H1 (cell line): ENCODE measurements at regions not wholly inside any gene's neighbourhood (a gene's known extent, or its start where the extent isn't known, plus 50 kb on each side); places are given as distances from the start of the nearest gene placed in this dataset.

ENCODE experiments used
- CTCF ChIA-PET: fragments of 300-600 bp; sonication (Branson Sonifier 250); formaldehyde crosslinking; loops from one replicate; lab custom pipeline; 2021; ENCODE audit not compliant: partially characterized antibody; lab: Charles Lee
- POLR2A ChIA-PET: fragments of 300-600 bp; sonication (Branson Sonifier 250); formaldehyde crosslinking; loops from one replicate; lab custom pipeline; 2021; ENCODE audit warnings: inconsistent platforms; ENCODE audit not compliant: partially characterized antibody; lab: Charles Lee
- DNase-seq, 2 experiments: peaks; one replicate each; pipeline versions ENCODE4 v3.0.0 to v3.0.0-alpha.2; 2010 to 2022; ENCODE audit warnings: low spot score in 2 of 2, low read depth in 1 of 2, mixed read lengths in 1 of 2
- FAIRE-seq: peaks from 2 replicates; lab custom pipeline; 2011; peaks lifted over from hg19 to GRCh38; lab: Jason Lieb, UNC
- H2AFZ ChIP-seq: 2 replicates; pipeline ENCODE4 v1.8.1; 2012; ENCODE audit warnings: low read length, inconsistent platforms
- H2AK5ac ChIP-seq: 2 replicates; pipeline ENCODE4 v1.6.1; 2013; ENCODE audit warnings: low read depth, low read length
- H2BK120ac ChIP-seq: replicated peaks from 2 replicates; pipeline ENCODE3; 2013; ENCODE audit warnings: low read depth, low read length, inconsistent platforms
- H2BK12ac ChIP-seq: 2 replicates; pipeline ENCODE4 v1.6.1; 2013; ENCODE audit warnings: low read depth, low read length
- H2BK15ac ChIP-seq: 2 replicates; pipeline ENCODE4 v1.6.1; 2013; ENCODE audit warnings: low read length
- H2BK20ac ChIP-seq: 2 replicates; pipeline ENCODE4 v1.6.1; 2013; ENCODE audit warnings: low read length
- H2BK5ac ChIP-seq: 2 replicates; pipeline ENCODE4 v1.6.1; 2013; ENCODE audit warnings: low read depth, low read length
- H3K14ac ChIP-seq: 2 replicates; pipeline ENCODE4 v1.6.1; 2013; ENCODE audit warnings: inconsistent platforms; ENCODE audit not compliant: insufficient read length
- H3K18ac ChIP-seq: 2 replicates; pipeline ENCODE4 v1.6.1; 2013; ENCODE audit warnings: low read length; ENCODE audit errors: extremely low read depth
- H3K23ac ChIP-seq: 2 replicates; pipeline ENCODE4 v1.6.1; 2013; ENCODE audit warnings: inconsistent platforms; ENCODE audit not compliant: insufficient read length
- H3K23me2 ChIP-seq: 2 replicates; pipeline ENCODE4 v1.6.1; 2013; ENCODE audit warnings: low read depth, low read length
- H3K27ac ChIP-seq: 2 replicates; pipeline ENCODE4 v1.6.1; 2011; ENCODE audit warnings: low read depth, low read length, inconsistent platforms
- H3K27me3 ChIP-seq, 4 experiments: replicated peaks in 1 of 4; 1 replicate in 1 of 4; 2 replicates in 3 of 4; pipeline versions ENCODE4 v1.6.1 to v1.8.1; 2011 to 2013; ENCODE audit warnings: low read length in 3 of 4, mild to moderate bottlenecking in 3 of 4, inconsistent platforms in 2 of 4, mixed read lengths in 2 of 4, moderate library complexity in 1 of 4; ENCODE audit not compliant: control insufficient read depth in 3 of 4, insufficient read depth in 3 of 4; ENCODE audit errors: extremely low read depth in 1 of 4
- H3K36me3 ChIP-seq, 4 experiments: 2 replicates each; pipeline versions ENCODE4 v1.6.1 to v1.8.1; 2011 to 2013; ENCODE audit warnings: mild to moderate bottlenecking in 4 of 4, low read length in 3 of 4, moderate library complexity in 2 of 4, control low read depth in 1 of 4, inconsistent platforms in 1 of 4; ENCODE audit not compliant: insufficient read depth in 4 of 4, control insufficient read depth in 2 of 4
- H3K4ac ChIP-seq: replicated peaks from 2 replicates; pipeline ENCODE3; 2013; ENCODE audit warnings: low read length, low read depth, mixed read lengths, inconsistent platforms; ENCODE audit not compliant: insufficient read length
- H3K4me1 ChIP-seq, 4 experiments: replicated peaks in 1 of 4; 1 replicate in 1 of 4; 2 replicates in 3 of 4; pipeline versions ENCODE4 v1.6.1 to v1.8.1; 2011 to 2013; ENCODE audit warnings: low read length in 3 of 4, inconsistent platforms in 2 of 4, mixed read lengths in 1 of 4; ENCODE audit not compliant: insufficient read depth in 4 of 4, control insufficient read depth in 3 of 4
- H3K4me2 ChIP-seq, 2 experiments: 2 replicates each; pipeline versions ENCODE4 v1.6.1 to v1.8.1; 2011 to 2013; ENCODE audit warnings: low read depth in 2 of 2, low read length in 2 of 2, control low read depth in 1 of 2, inconsistent platforms in 1 of 2, mild to moderate bottlenecking in 1 of 2; ENCODE audit not compliant: insufficient read depth in 1 of 2
- H3K4me3 ChIP-seq, 4 experiments: fragments of 200-600, 300-600 bp in 1 of 4; sonication (generic), shearing (Covaris generic), sonication (Bioruptor Twin) in 1 of 4; 2 replicates each; pipeline versions ENCODE4 v1.5.1 to v1.8.1; 2011 to 2016; ENCODE audit warnings: low read length in 4 of 4, low read depth in 3 of 4, control low read depth in 2 of 4, inconsistent platforms in 2 of 4, mild to moderate bottlenecking in 2 of 4, mixed read lengths in 1 of 4, moderate library complexity in 1 of 4; ENCODE audit not compliant: insufficient read depth in 2 of 4; ENCODE audit errors: extremely low read depth in 1 of 4
- H3K56ac ChIP-seq: replicated peaks from 2 replicates; pipeline ENCODE3; 2013; ENCODE audit warnings: low read depth, mild to moderate bottlenecking, mixed read lengths, low read length, inconsistent platforms; ENCODE audit not compliant: insufficient read length
- H3K79me1 ChIP-seq: 2 replicates; pipeline ENCODE4 v1.6.1; 2013; ENCODE audit warnings: low read depth, low read length, control low read depth
- H3K79me2 ChIP-seq, 2 experiments: 2 replicates each; pipeline versions ENCODE4 v1.6.1 to v1.8.1; 2012 to 2013; ENCODE audit warnings: low read length in 2 of 2, mild to moderate bottlenecking in 2 of 2, inconsistent platforms in 1 of 2; ENCODE audit not compliant: insufficient read depth in 2 of 2, control insufficient read depth in 1 of 2
- H3K9ac ChIP-seq, 4 experiments: replicated peaks in 1 of 4; 1 replicate in 1 of 4; 2 replicates in 3 of 4; pipeline versions ENCODE4 v1.6.1 to v1.8.1; 2011 to 2013; ENCODE audit warnings: low read depth in 3 of 4, low read length in 3 of 4, control low read depth in 2 of 4, mild to moderate bottlenecking in 2 of 4, moderate library complexity in 2 of 4, inconsistent platforms in 1 of 4; ENCODE audit errors: extremely low read depth in 1 of 4
- H3K9me3 ChIP-seq, 2 experiments: 2 replicates each; pipeline versions ENCODE4 v1.6.1 to v1.8.1; 2012 to 2013; ENCODE audit warnings: mild to moderate bottlenecking in 2 of 2, moderate library complexity in 2 of 2, control low read depth in 1 of 2, inconsistent platforms in 1 of 2, low read depth in 1 of 2, low read length in 1 of 2, mixed read lengths in 1 of 2; ENCODE audit not compliant: insufficient read depth in 2 of 2
- H4K20me1 ChIP-seq, 2 experiments: replicated peaks in 1 of 2; 2 replicates each; pipeline versions ENCODE3 to v1.8.1; 2011 to 2013; ENCODE audit warnings: inconsistent platforms in 2 of 2, low read length in 2 of 2, mild to moderate bottlenecking in 1 of 2; ENCODE audit not compliant: insufficient read depth in 2 of 2, control insufficient read depth in 1 of 2
- H4K5ac ChIP-seq: 2 replicates; pipeline ENCODE4 v1.6.1; 2013; ENCODE audit warnings: low read length, low read depth, mixed read lengths, inconsistent platforms; ENCODE audit not compliant: insufficient read length
- H4K8ac ChIP-seq: 2 replicates; pipeline ENCODE4 v1.8.0; 2013; ENCODE audit warnings: mild to moderate bottlenecking, moderate library complexity, low read length, inconsistent platforms; ENCODE audit not compliant: insufficient read depth; ENCODE audit errors: extremely low read depth
- H4K91ac ChIP-seq: replicated peaks from 2 replicates; pipeline ENCODE3; 2013; ENCODE audit warnings: low read length, mixed read lengths, inconsistent platforms; ENCODE audit not compliant: insufficient read length
- CTBP2 ChIP-seq: IDR thresholded peaks from 2 replicates; pipeline ENCODE4 v1.7.0; 2011; ENCODE audit warnings: borderline replicate concordance, mild to moderate bottlenecking, moderate library complexity, mixed read lengths, low read length; ENCODE audit not compliant: insufficient read depth, insufficient read length
- E2F6 ChIP-seq: IDR thresholded peaks from 2 replicates; pipeline ENCODE4 v1.6.1; 2012; ENCODE audit warnings: inconsistent platforms
- EGR1 ChIP-seq: IDR thresholded peaks from 2 replicates; pipeline ENCODE4 v1.6.1; 2011; ENCODE audit warnings: low read depth, low read length, borderline replicate concordance
- EP300 ChIP-seq, 2 experiments: IDR thresholded peaks; 1 replicate in 1 of 2; 2 replicates in 1 of 2; pipeline ENCODE4 v1.6.1; 2011 to 2012; ENCODE audit warnings: low read depth in 2 of 2, low read length in 2 of 2, mild to moderate bottlenecking in 2 of 2, borderline replicate concordance in 1 of 2, inconsistent platforms in 1 of 2, moderate library complexity in 1 of 2
- GABPA ChIP-seq: IDR thresholded peaks from 2 replicates; pipeline ENCODE4 v1.6.1; 2011; ENCODE audit warnings: mild to moderate bottlenecking, low read length, moderate library complexity, borderline replicate concordance; ENCODE audit not compliant: insufficient read depth
- KDM5A ChIP-seq: fragments of 200-600 bp; IDR thresholded peaks from 2 replicates; pipeline ENCODE4 v1.7.1; 2012; ENCODE audit warnings: mild to moderate bottlenecking, low read length, inconsistent platforms, mixed read lengths
- MAX ChIP-seq: IDR thresholded peaks from 2 replicates; pipeline ENCODE4 v1.6.1; 2012; ENCODE audit warnings: inconsistent platforms
- PHF8 ChIP-seq: fragments of 200-600 bp; sonication (generic); conservative IDR thresholded peaks from 2 replicates; pipeline ENCODE4 v1.7.1; 2012; ENCODE audit warnings: low read depth, mild to moderate bottlenecking, inconsistent platforms, low read length, moderate library complexity
- SIN3A ChIP-seq, 2 experiments: IDR thresholded peaks in 1 of 2; conservative IDR thresholded peaks in 1 of 2; 2 replicates each; pipeline ENCODE4 v1.6.1; 2011 to 2012; ENCODE audit warnings: low read length in 2 of 2, improper control_type of control experiment in 1 of 2, low read depth in 1 of 2, mild to moderate bottlenecking in 1 of 2
- SP1 ChIP-seq: IDR thresholded peaks from 2 replicates; pipeline ENCODE4 v1.6.1; 2011; ENCODE audit warnings: low read depth, low read length
- TCF12 ChIP-seq: IDR thresholded peaks from 2 replicates; pipeline ENCODE4 v1.6.1; 2011; ENCODE audit warnings: low read depth, mild to moderate bottlenecking, low read length
- TEAD4 ChIP-seq: IDR thresholded peaks from 2 replicates; pipeline ENCODE4 v1.6.1; 2012; ENCODE audit warnings: low read depth, low read length, inconsistent platforms, mixed read lengths
- USF2 ChIP-seq: IDR thresholded peaks from 2 replicates; pipeline ENCODE4 v1.6.1; 2011; ENCODE audit warnings: low read length, improper control_type of control experiment
- WGBS, 2 experiments: shearing (Covaris generic) in 1 of 2; methylation state at CpG; one replicate each; pipeline versions ENCODE4 v1.1.6 to v1.1.7; 2013 to 2015; ENCODE audit warnings: low lambda C conversion rate in 2 of 2, mixed read lengths in 2 of 2, inconsistent platforms in 1 of 2, low coverage in 1 of 2, missing lambda C conversion rate in 1 of 2; ENCODE audit not compliant: insufficient replicate concordance in 2 of 2, insufficient coverage in 1 of 2, insufficient read length in 1 of 2; ENCODE audit errors: extremely low coverage in 1 of 2, missing lambda C conversion rate in 1 of 2; 5-methylcytosine and 5-hydroxymethylcytosine counted together

GRCh38 chr9:17955409-17955808, 376.5 kb downstream of the SH3GL2 start:
- Histone ChIP-seq H2AFZ (no peak overlapping the region), H2BK20ac (no peak overlapping the region), H3K27me3 (no peaks in the 10 kb centered on the region), H2BK15ac (no peak overlapping the region), H3K23me2 (no peaks in the 10 kb centered on the region), H4K20me1 (no peaks in the 10 kb centered on the region), H3K56ac (no peak overlapping the region), H3K14ac (no peak overlapping the region), H4K91ac (no peak overlapping the region), H3K18ac (no peak overlapping the region), H4K8ac (no peak overlapping the region), H2BK12ac (no peak overlapping the region), H4K5ac (no peak overlapping the region), H3K36me3 (no peaks in the 10 kb centered on the region), H3K9me3 (no peaks in the 10 kb centered on the region), H3K27ac (no peak overlapping the region), H3K4me1 (no peaks in the 10 kb centered on the region), H3K9ac (no peak overlapping the region), H2BK120ac (no peak overlapping the region), H3K4ac (no peak overlapping the region), H2BK5ac (no peak overlapping the region), H3K23ac (no peak overlapping the region), H3K4me3 (no peak overlapping the region), H2AK5ac (no peak overlapping the region), H3K79me1 (no peaks in the 10 kb centered on the region), H3K4me2 (no peak overlapping the region), H3K79me2 (no peaks in the 10 kb centered on the region)
- POLR2A ChIA-PET, result no interaction called here
- 83% methylated on average over 2 of the region's 2 CpGs; no CpG with 5 or more reads in 1 of the 2 experiments for WGBS, 2 experiments
- CTCF ChIA-PET, result no interaction called here
- DNase-seq (no peak), FAIRE-seq (no peak)
- no peak for TF ChIP-seq SIN3A (conservative IDR thresholded peaks at IDR 0.05 in 1 of 2, IDR thresholded peaks at IDR 0.05 in 1 of 2; ENCODE audit: low read depth in 1 of 2, low read length in 2 of 2)
- TF ChIP-seq PHF8, result no peak
- TF ChIP-seq CTBP2, result no peak
- no peak for TF ChIP-seq GABPA
- no peak for TF ChIP-seq EGR1
- no peak for TF ChIP-seq EP300 (IDR thresholded peaks at IDR 0.05; ENCODE audit: borderline replicate concordance in 1 of 2, low read depth in 2 of 2, low read length in 2 of 2)
- no peak for TF ChIP-seq USF2
- TF ChIP-seq TCF12, result no peak
- TF ChIP-seq SP1, result no peak
- TF ChIP-seq E2F6, result no peak
- no peak for TF ChIP-seq MAX
- no peak for TF ChIP-seq TEAD4
- no peak for TF ChIP-seq KDM5A
